HG02970 (cell line): ENCODE measurements at regions not wholly inside any gene's neighbourhood (a gene's known extent, or its start where the extent isn't known, plus 50 kb on each side); places are given as distances from the start of the nearest gene placed in this dataset.

Experiments
- ATAC-seq: cut with Tn5 transposase; IDR thresholded peaks from one replicate; pipeline ENCODE4 v1.9.1; 2021; ENCODE audit warnings: mild to moderate bottlenecking, moderate library complexity, moderate number of reproducible peaks; ENCODE audit not compliant: unreplicated experiment, low FRiP score

- ATAC-seq = no peak
These were observed 684.1 kb upstream of the NRSN1 start for GRCh38 chr6:23441808-23442461.

GRCh38 chr6:23445157-23445710 is 680.8 kb upstream of the NRSN1 start:
- no peak for ATAC-seq

DNA sequence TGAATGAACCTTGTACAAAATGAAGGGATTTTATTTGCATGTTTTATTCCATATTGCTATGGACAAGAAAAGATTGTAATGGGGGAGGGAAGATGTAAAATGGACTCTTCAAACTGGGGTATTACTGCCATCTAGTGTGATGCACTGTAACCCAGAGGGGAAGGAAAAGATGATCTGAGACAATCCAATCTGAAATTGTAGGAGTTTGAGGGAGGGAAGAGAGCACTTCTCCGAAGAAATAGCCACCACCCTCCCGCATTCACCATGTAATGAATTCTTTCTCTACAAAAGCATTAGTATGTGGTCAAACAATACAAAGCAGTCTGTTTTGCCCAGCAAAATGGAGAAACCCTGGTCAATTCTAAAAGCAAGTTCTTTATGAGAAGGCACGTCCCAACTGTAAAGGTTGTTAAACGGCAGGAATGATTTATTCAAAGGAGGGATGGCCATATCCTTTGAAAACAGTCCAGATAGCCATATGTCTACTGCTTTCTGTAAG is 679.5 kb upstream of the NRSN1 start:
- ATAC-seq = no peak

DNA sequence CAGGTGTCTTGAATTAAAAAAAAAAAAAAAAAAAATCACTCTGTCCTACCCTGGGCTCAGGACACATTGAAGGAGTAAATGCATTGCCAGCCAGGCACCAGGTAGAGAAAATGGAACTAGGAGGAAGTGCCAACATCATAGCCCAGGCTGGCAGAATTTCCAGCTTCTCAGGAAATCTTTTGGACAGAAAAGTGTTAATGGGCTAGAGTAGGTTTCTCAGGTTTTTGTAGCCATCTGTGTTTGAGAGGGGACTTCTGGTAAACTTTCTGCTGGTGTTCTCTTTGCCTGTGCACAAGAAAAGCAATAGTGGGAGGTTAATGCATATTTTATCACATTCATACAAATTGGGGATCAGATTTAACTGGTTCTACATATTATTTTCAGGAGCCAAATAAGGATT is 678.3 kb upstream of the NRSN1 start:
- ATAC-seq = no peak

DNA sequence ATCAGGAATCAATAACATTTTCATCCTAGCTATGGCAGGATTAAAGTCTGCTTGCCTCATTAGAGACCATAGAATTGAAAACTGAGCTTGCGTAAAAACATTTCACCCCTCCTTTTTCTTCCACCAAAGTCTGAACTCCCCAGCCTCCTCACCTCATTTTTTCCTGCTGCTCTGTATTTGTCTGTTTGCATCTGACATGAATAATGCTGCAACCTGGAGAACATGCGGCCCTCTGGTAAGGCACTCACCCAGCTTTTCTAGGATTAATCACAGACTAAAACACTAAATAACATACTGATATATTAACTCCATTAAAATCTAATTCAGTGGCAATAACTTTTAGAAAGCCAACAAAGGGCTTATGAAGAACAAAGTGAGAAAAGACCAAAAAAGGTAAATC is 677.7 kb upstream of the NRSN1 start:
- no peak for ATAC-seq

DNA sequence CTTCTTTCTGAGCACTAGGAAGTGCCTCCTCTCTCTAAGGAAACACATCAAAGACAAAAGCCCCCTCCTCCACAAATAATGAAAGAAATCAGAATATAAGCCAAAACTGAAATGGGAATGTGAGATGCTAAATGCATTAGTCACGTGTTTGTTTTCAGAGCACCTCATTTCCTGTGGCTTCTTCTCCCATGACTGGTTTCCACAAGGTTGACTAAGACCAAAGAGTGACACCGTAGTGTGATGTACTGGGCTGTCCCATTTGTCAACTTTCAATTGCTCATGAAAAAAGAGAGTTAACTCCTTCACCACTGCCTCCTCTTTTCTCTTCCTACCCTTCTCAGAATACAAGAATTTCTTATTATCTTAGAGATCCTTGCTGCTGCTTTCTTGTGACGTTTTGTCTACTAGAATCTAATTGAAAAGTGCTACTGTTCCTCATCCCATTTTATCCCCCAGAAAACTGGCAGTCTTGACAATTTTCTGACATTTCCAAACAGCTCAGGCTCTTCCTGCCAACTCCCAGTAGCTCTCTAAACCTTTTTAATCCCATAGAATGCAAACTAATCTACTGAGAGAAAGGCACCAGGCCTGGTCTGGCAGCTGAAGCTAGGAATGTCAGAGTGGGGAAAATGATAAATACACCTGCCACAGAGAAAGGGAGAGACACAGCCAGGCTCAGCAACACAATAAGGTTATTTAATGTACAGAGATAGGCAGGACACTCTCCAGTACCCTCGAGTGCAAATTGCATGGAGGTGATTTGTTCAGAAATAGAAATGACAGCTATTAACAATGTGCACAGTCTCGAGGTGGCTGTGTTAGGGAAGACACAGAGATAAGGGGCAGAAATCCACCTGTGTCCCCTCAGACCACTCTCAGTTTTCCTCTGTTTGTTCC is 671.7 kb upstream of the NRSN1 start:
- no peak for ATAC-seq

DNA sequence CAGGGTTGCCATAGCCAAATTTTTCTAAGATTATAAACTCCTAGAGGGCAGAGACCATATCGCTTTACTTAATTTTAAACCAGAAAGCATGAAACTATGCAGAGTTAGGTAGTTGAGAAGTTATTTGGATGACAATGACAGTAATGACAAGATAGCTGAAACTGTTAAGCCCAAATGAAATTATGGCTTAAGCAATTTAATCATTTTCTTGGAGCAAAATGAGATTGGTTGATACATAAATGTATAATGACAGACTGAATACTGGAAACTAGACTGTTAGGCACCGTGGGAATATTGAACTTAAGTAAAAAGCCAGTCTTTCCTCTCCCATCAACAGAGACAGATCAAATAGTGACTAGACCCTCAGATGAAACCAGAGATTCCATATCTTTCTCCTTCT is 670.3 kb upstream of the NRSN1 start:
- ATAC-seq = no peak

DNA sequence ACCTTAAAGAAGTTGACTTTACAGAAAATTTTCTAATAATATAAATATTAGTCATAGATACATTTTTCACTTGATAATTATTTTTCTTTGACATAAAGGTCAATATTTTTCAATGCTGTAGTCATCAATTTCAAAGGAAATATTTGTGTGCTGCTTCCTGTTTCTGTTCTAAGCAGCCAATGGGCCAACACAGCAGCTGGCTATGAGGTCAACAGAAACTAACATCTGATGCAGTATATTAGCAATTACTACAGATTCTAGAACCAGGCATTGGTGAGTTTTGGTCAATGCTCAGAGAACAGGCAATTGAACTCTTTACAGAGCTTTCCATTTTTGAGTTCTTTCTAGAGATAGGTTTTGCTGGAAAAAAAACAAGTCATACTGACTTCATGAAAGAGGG is 669.6 kb upstream of the NRSN1 start:
- no peak for ATAC-seq

GRCh38 chr6:23457321-23457720 is 668.7 kb upstream of the NRSN1 start:
- no peak for ATAC-seq

DNA sequence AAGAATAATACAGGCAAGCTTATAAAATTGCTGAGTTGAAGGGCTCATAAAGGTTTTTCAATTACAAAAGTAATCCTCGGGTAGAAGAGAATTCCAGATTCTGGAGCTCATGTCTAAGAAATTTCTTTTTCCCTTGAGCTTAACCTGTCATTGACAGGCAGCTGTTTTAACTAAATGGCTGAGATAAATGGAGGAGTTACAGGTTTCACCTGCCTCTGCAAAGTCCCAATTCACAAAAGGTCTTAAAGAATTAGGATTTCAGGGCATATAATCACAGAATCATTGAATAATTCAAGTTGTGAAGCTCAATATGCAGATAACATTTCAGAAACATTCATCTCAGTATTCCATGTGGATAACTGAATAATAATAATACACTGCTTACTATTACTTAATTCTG is 660.1 kb upstream of the NRSN1 start:
- ATAC-seq = no peak

- no peak for ATAC-seq
These were observed 648.4 kb upstream of the NRSN1 start for GRCh38 chr6:23477586-23477985.

DNA sequence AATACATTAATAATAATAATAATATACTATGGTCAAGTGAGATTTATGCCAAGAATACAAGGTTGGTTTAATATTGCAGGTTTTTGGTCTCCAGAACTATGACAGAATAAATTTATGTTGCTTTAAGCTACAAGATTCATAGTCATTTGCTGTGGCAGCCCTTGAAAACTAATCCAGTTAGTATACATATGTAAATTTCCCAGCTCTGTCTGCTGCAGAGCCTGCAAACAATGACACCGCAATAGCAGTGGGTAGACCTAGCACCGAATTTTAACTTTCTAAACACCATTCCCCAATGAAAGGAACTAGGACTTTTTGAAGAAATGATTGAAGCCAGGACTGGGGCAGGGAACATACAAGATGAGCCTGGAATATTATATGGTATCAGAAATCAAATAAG is 647.7 kb upstream of the NRSN1 start:
- ATAC-seq = no peak

DNA sequence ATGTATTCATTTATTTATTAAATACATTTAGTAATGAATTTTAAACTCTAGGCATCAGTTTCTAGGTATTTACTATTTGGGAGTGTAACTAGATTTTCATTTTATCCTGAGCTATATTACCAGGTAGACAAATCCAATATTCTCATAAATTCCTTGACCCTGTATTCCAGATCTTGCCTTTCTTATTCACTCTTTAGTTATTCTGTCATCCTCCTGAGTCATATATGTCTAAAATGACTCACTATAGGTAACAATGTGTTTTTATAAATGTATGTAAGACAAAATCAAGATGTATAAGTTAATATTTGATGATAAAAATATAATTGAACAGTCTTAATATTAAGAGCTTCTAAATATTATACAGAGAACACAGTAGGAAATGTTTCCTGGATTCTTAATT is 642.1 kb upstream of the NRSN1 start:
- no peak for ATAC-seq

GRCh38 chr6:23494367-23494766 is 631.6 kb upstream of the NRSN1 start:
- ATAC-seq = no peak

DNA sequence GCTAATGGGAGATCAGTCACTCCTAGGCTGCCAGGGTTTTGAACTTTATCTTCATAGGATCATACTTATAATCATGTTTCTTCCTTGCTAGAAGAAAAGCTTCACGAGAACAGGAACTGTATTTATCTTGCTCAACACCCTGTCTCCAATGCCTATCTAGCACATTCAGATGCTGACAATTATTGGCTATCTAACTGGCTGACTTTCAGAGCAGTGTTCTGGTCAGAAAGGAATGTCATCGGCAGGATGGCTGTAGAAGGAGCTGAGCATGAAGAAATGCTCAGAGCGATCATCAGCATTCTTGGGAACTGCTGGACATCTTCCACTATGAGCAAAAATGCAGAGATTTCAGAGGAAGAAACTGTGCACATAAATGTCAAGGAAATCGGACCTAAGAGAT is 628.0 kb upstream of the NRSN1 start:
- ATAC-seq = no peak

- no peak for ATAC-seq
These were observed 626.5 kb upstream of the NRSN1 start for GRCh38 chr6:23499549-23499948.

DNA sequence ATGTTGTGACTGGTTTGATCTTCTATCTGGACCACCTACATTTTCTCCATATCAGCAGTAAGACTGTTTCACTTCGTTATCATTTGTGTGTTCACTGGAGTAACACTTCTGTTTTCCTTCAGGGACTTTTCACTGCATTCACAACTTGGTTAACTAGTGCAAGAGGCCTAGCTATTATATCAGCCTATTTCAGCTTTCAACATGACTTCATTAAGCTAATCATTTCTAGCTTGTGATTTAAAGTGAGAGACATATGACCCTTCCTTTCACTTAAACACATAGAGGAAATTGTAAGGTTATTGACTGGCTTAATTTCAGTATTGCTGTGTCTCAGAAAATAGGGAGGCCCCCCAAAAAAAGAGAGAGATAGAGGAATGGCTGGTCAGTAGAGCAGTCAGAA is 622.8 kb upstream of the NRSN1 start:
- no peak for ATAC-seq

GRCh38 chr6:23505026-23505425 is 621.0 kb upstream of the NRSN1 start:
- ATAC-seq = no peak

GRCh38 chr6:23510778-23511510 is 615.1 kb upstream of the NRSN1 start:
- ATAC-seq = no peak

- no peak for ATAC-seq
These were observed 614.2 kb upstream of the NRSN1 start for GRCh38 chr6:23511817-23512216.

GRCh38 chr6:23518294-23518693 is 607.7 kb upstream of the NRSN1 start:
- ATAC-seq = no peak
